ENCODE measurements at regions not wholly inside any gene's neighbourhood (a gene's known extent, or its start where the extent isn't known, plus 50 kb on each side); places are given as distances from the start of the nearest gene placed in this dataset.

DNA sequence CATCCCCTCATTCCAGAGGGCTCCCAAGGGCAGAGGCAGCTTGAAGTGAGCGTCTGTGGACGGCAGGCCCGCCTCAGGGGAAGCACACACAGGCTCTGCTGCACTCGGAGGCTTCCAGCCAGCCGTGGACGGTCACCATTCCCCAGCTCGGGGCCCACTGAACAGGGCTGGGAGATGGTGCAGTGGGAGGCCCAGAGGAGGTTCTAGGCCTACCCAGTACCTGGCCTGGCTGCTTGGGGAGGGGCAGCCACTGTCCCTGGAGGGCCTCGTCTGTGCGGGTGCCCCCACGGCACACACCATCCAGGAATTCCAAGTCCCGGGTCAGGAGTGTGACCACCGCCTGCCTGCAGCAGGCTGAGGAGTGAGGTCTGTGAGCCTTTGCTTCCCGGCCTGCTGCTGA lies 80.4 kb downstream of the SIK1 start:
- Histone ChIP-seq H3K9me3 (no peaks in the 10 kb centered on the region), H3K4me1 (ENCODE audit: control insufficient read depth in 1 of 2, insufficient read depth in 2 of 2, low read depth in 1 of 2, low read length in 1 of 2) (no peaks in the 10 kb centered on the region; a peak in 1 of 4 replicates), H3K27me3 (ENCODE audit: insufficient read depth) (no peaks in the 10 kb centered on the region), H3K27ac (ENCODE audit: low read depth in 2 of 2, low read length in 1 of 2) (no peak overlapping the region), H4K20me1 (ENCODE audit: insufficient read depth) (no peaks in the 10 kb centered on the region), H3K79me2 (ENCODE audit: insufficient read depth) (no peaks in the 10 kb centered on the region), H3K9ac (no peak overlapping the region), H3K4me2 (no peak overlapping the region), H3K4me3 (ENCODE audit: low read depth in 2 of 2, low read length in 1 of 2) (no peak overlapping the region), H3F3A (replicated peaks; ENCODE audit: insufficient read depth) (no peaks in the 10 kb centered on the region), H2AFZ (ENCODE audit: low read depth) (no peak overlapping the region), H3K36me3 (replicated peaks in 1 of 2; ENCODE audit: control insufficient read depth in 1 of 2, insufficient read depth in 2 of 2, low read length in 1 of 2) (no peaks in the 10 kb centered on the region), H3K9me2 (no peaks in the 10 kb centered on the region)
- TF ChIP-seq, protein P1, sequence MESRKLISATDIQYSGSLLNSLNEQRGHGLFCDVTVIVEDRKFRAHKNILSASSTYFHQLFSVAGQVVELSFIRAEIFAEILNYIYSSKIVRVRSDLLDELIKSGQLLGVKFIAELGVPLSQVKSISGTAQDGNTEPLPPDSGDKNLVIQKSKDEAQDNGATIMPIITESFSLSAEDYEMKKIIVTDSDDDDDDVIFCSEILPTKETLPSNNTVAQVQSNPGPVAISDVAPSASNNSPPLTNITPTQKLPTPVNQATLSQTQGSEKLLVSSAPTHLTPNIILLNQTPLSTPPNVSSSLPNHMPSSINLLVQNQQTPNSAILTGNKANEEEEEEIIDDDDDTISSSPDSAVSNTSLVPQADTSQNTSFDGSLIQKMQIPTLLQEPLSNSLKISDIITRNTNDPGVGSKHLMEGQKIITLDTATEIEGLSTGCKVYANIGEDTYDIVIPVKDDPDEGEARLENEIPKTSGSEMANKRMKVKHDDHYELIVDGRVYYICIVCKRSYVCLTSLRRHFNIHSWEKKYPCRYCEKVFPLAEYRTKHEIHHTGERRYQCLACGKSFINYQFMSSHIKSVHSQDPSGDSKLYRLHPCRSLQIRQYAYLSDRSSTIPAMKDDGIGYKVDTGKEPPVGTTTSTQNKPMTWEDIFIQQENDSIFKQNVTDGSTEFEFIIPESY (IDR thresholded peaks at IDR 0.05; ENCODE audit: borderline replicate concordance, low read depth), result no peak
- TF ChIP-seq, protein P2, sequence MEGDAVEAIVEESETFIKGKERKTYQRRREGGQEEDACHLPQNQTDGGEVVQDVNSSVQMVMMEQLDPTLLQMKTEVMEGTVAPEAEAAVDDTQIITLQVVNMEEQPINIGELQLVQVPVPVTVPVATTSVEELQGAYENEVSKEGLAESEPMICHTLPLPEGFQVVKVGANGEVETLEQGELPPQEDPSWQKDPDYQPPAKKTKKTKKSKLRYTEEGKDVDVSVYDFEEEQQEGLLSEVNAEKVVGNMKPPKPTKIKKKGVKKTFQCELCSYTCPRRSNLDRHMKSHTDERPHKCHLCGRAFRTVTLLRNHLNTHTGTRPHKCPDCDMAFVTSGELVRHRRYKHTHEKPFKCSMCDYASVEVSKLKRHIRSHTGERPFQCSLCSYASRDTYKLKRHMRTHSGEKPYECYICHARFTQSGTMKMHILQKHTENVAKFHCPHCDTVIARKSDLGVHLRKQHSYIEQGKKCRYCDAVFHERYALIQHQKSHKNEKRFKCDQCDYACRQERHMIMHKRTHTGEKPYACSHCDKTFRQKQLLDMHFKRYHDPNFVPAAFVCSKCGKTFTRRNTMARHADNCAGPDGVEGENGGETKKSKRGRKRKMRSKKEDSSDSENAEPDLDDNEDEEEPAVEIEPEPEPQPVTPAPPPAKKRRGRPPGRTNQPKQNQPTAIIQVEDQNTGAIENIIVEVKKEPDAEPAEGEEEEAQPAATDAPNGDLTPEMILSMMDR (IDR thresholded peaks at IDR 0.05), result no peak
- TF ChIP-seq RXRA (IDR thresholded peaks at IDR 0.05; ENCODE audit: borderline replicate concordance, low read depth) (no peak), TEAD4 (IDR thresholded peaks at IDR 0.05; ENCODE audit: borderline replicate concordance, insufficient read depth) (no peak), RCOR1 (IDR thresholded peaks at IDR 0.05; ENCODE audit: low read length) (no peak), CHD2 (IDR thresholded peaks at IDR 0.05; ENCODE audit: low read length, partially characterized antibody) (no peak), TAF1 (IDR thresholded peaks at IDR 0.05; ENCODE audit: borderline replicate concordance, low read depth, low read length) (no peak)
- TF ChIP-seq, protein P3, sequence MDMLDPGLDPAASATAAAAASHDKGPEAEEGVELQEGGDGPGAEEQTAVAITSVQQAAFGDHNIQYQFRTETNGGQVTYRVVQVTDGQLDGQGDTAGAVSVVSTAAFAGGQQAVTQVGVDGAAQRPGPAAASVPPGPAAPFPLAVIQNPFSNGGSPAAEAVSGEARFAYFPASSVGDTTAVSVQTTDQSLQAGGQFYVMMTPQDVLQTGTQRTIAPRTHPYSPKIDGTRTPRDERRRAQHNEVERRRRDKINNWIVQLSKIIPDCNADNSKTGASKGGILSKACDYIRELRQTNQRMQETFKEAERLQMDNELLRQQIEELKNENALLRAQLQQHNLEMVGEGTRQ (IDR thresholded peaks at IDR 0.05; ENCODE audit: borderline replicate concordance, low read depth, low read length), result no peak
- TF ChIP-seq, protein P4, sequence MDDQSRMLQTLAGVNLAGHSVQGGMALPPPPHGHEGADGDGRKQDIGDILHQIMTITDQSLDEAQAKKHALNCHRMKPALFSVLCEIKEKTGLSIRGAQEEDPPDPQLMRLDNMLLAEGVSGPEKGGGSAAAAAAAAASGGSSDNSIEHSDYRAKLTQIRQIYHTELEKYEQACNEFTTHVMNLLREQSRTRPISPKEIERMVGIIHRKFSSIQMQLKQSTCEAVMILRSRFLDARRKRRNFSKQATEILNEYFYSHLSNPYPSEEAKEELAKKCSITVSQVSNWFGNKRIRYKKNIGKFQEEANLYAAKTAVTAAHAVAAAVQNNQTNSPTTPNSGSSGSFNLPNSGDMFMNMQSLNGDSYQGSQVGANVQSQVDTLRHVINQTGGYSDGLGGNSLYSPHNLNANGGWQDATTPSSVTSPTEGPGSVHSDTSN (IDR thresholded peaks at IDR 0.05), result no peak
- TF ChIP-seq, protein P5, sequence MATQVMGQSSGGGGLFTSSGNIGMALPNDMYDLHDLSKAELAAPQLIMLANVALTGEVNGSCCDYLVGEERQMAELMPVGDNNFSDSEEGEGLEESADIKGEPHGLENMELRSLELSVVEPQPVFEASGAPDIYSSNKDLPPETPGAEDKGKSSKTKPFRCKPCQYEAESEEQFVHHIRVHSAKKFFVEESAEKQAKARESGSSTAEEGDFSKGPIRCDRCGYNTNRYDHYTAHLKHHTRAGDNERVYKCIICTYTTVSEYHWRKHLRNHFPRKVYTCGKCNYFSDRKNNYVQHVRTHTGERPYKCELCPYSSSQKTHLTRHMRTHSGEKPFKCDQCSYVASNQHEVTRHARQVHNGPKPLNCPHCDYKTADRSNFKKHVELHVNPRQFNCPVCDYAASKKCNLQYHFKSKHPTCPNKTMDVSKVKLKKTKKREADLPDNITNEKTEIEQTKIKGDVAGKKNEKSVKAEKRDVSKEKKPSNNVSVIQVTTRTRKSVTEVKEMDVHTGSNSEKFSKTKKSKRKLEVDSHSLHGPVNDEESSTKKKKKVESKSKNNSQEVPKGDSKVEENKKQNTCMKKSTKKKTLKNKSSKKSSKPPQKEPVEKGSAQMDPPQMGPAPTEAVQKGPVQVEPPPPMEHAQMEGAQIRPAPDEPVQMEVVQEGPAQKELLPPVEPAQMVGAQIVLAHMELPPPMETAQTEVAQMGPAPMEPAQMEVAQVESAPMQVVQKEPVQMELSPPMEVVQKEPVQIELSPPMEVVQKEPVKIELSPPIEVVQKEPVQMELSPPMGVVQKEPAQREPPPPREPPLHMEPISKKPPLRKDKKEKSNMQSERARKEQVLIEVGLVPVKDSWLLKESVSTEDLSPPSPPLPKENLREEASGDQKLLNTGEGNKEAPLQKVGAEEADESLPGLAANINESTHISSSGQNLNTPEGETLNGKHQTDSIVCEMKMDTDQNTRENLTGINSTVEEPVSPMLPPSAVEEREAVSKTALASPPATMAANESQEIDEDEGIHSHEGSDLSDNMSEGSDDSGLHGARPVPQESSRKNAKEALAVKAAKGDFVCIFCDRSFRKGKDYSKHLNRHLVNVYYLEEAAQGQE (IDR thresholded peaks at IDR 0.05; ENCODE audit: low read depth, low read length), result no peak
- ChIA-PET CTCF (no interaction called here), POLR2A (no interaction called here)
- no peak for DNase-seq
- WGBS (ENCODE audit: low lambda C conversion rate), result 68% methylated on average over 5 of the region's 13 CpGs

Data from SK-N-SH (cell line).